K562 (cell line): ENCODE measurements at regions not wholly inside any gene's neighbourhood (a gene's known extent, or its start where the extent isn't known, plus 50 kb on each side); places are given as distances from the start of the nearest gene placed in this dataset.

ENCODE experiments used
- ATAC-seq: fragments of 200-7000 bp; cut with Tn5 transposase; 3 replicates; pipeline ENCODE4 v1.9.1; 2020; ENCODE audit warnings: moderate library complexity
- BruUV-seq: library from RNA; stranded (reverse); fragments of 400-500 nt; replicated peaks from 2 replicates; lab custom pipeline; 2021; lab: Mats Ljungman, UMichigan
- CTCF ChIA-PET: fragments of 300-600 bp; formaldehyde crosslinking; extraction: SDS; loops from one replicate; lab custom pipeline; 2021; ENCODE audit warnings: low intra/inter-chr PET ratio; lab: Yijun Ruan, JAX
- POLR2A ChIA-PET: fragments of 300-600, 350-650 bp; sonication (Branson Sonifier 250); formaldehyde crosslinking; extraction: SDS; loops from one replicate; lab custom pipeline; 2021; ENCODE audit warnings: antibody characterized with exemption, inconsistent platforms; lab: Yijun Ruan, JAX
- DNase-seq, 4 experiments: peaks; one replicate each; pipeline versions ENCODE4 v3.0.0 to v3.0.0-alpha.2; 2011 to 2018; ENCODE audit warnings: low spot score in 3 of 4, mixed read lengths in 3 of 4; ENCODE audit errors: extremely low read depth in 1 of 4
- FAIRE-seq: peaks from 2 replicates; lab custom pipeline; 2011; peaks lifted over from hg19 to GRCh38; lab: Jason Lieb, UNC
- H2AFZ ChIP-seq: 2 replicates; pipeline ENCODE4 v1.6.0; 2011; ENCODE audit warnings: low read depth, low read length, control low read depth, inconsistent platforms
- H3K27ac ChIP-seq: fragments of 200-600 bp; 3 replicates; pipeline ENCODE4 v1.8.0; 2011; ENCODE audit warnings: low read depth, mild to moderate bottlenecking, control low read depth, inconsistent platforms, low read length, moderate library complexity, mixed read lengths; ENCODE audit errors: extremely low read depth
- H3K27me3 ChIP-seq, 2 experiments: fragments of 300-600 bp in 1 of 2; 2 replicates in 1 of 2; 3 replicates in 1 of 2; pipeline versions ENCODE4 v1.6.0 to v1.8.0; 2011; ENCODE audit warnings: inconsistent platforms in 2 of 2, low read length in 2 of 2, mild to moderate bottlenecking in 1 of 2, mixed read lengths in 1 of 2, moderate library complexity in 1 of 2; ENCODE audit not compliant: control insufficient read depth in 2 of 2, insufficient read depth in 2 of 2
- H3K36me3 ChIP-seq: fragments of 300-600 bp; 3 replicates; pipeline ENCODE4 v1.8.0; 2011; ENCODE audit warnings: mild to moderate bottlenecking, low read length, inconsistent platforms; ENCODE audit not compliant: control insufficient read depth, insufficient read depth
- H3K4me1 ChIP-seq, 2 experiments: fragments of 200-600 bp in 1 of 2; replicated peaks in 1 of 2; 2 replicates in 1 of 2; 3 replicates in 1 of 2; pipeline versions ENCODE4 v1.5.1 to v1.8.0; 2011; ENCODE audit warnings: inconsistent platforms in 2 of 2, low read length in 2 of 2, mild to moderate bottlenecking in 1 of 2, mixed read lengths in 1 of 2, moderate library complexity in 1 of 2; ENCODE audit not compliant: control insufficient read depth in 2 of 2, insufficient read depth in 2 of 2
- H3K4me2 ChIP-seq: 2 replicates; pipeline ENCODE4 v1.6.1; 2011; ENCODE audit warnings: low read length, control low read depth, inconsistent platforms, mixed read lengths; ENCODE audit not compliant: insufficient read depth
- H3K4me3 ChIP-seq: fragments of 200-600 bp; sonication (generic), shearing (Covaris generic); 2 replicates; pipeline ENCODE4 v1.5.1; 2016; ENCODE audit warnings: control low read depth, inconsistent platforms
- H3K79me2 ChIP-seq: fragments of 200-600 bp; 3 replicates; pipeline ENCODE4 v1.8.0; 2011; ENCODE audit warnings: low read length, inconsistent platforms; ENCODE audit not compliant: control insufficient read depth, insufficient read depth
- H3K9ac ChIP-seq, 2 experiments: 2 replicates each; pipeline versions ENCODE4 v1.6.0 to v1.6.1; 2011; ENCODE audit warnings: low read depth in 2 of 2, low read length in 2 of 2, control low read depth in 1 of 2, inconsistent platforms in 1 of 2, mild to moderate bottlenecking in 1 of 2, mixed read lengths in 1 of 2; ENCODE audit not compliant: insufficient read depth in 1 of 2
- H3K9me1 ChIP-seq: one replicate; pipeline ENCODE4 v1.6.0; 2011; ENCODE audit warnings: inconsistent platforms, mild to moderate bottlenecking, low read length, moderate library complexity; ENCODE audit not compliant: control insufficient read depth, insufficient read depth
- H3K9me3 ChIP-seq: replicated peaks from 2 replicates; pipeline ENCODE4 v1.5.1; 2011; ENCODE audit warnings: low read depth, low read length, inconsistent platforms; ENCODE audit not compliant: control insufficient read depth, insufficient read depth
- H4K20me1 ChIP-seq: replicated peaks from 2 replicates; pipeline ENCODE4 v1.6.1; 2011; ENCODE audit warnings: low read length, inconsistent platforms, mixed read lengths; ENCODE audit not compliant: control insufficient read depth, insufficient read depth
- CREB3L1 ChIP-seq: fragments of 450-650 bp; IDR thresholded peaks from 2 replicates; pipeline ENCODE4 v1.6.1; 2014; ENCODE audit warnings: low read depth, mild to moderate bottlenecking, moderate library complexity, borderline replicate concordance
- EHMT2 ChIP-seq: fragments of 450-650 bp; IDR thresholded peaks from 2 replicates; pipeline ENCODE4 v1.6.1; 2018; ENCODE audit warnings: antibody characterized with exemption
- ETV6 ChIP-seq, 3 experiments: fragments of 150-350 bp in 1 of 3; sonication (generic) in 1 of 3; formaldehyde crosslinking in 1 of 3; IDR thresholded peaks; 2 replicates each; pipeline versions ENCODE4 v1.6.1 to v1.8.0; 2014 to 2022; ENCODE audit warnings: borderline replicate concordance in 2 of 3, low read depth in 2 of 3, antibody characterized with exemption in 1 of 3, low read length in 1 of 3, mild to moderate bottlenecking in 1 of 3, missing genetic modification reagents in 1 of 3
- IRF9 ChIP-seq: fragments of 450-650 bp; IDR thresholded peaks from 2 replicates; pipeline ENCODE4 v1.6.1; 2016; ENCODE audit warnings: missing biosample characterization, missing genetic modification characterization
- MAFG ChIP-seq: fragments of 450-650 bp; conservative IDR thresholded peaks from 2 replicates; pipeline ENCODE4 v1.6.1; 2016; ENCODE audit warnings: missing genetic modification characterization, missing compliant biosample characterization
- RCOR1 ChIP-seq, 2 experiments: IDR thresholded peaks; 2 replicates each; pipeline ENCODE4 v1.6.1; 2012; ENCODE audit warnings: low read depth in 2 of 2, low read length in 2 of 2, borderline replicate concordance in 1 of 2, improper control_type of control experiment in 1 of 2
- SMAD3 ChIP-seq: fragments of 450-650 bp; formaldehyde crosslinking; conservative IDR thresholded peaks from 2 replicates; pipeline ENCODE4 v1.4.0; 2020; ENCODE audit warnings: mild to moderate bottlenecking
- TAL1 ChIP-seq: fragments of 450-650 bp; IDR thresholded peaks from 2 replicates; pipeline ENCODE4 v1.6.1; 2016; ENCODE audit warnings: mild to moderate bottlenecking
- ZNF583 ChIP-seq: fragments of 250-450 bp; sonication (Bioruptor Pico); IDR thresholded peaks from 2 replicates; pipeline ENCODE4 v1.4.0; 2020
- ZNF778 ChIP-seq: fragments of 450-650 bp; formaldehyde crosslinking; IDR thresholded peaks from 2 replicates; pipeline ENCODE4 v1.4.0; 2020; ENCODE audit warnings: mild to moderate bottlenecking, moderate library complexity
- WGBS: fragments of 100-300 bp; shearing (Covaris generic); methylation state at CpG from one replicate; pipeline ENCODE4 v1.1.6; 2016; ENCODE audit warnings: low coverage, mixed read lengths; ENCODE audit not compliant: insufficient coverage; ENCODE audit errors: missing lambda C conversion rate; 5-methylcytosine and 5-hydroxymethylcytosine counted together
- in situ Hi-C: fragments of 300-500 bp; cut with MboI; formaldehyde crosslinking; loops from 4 replicates; pipeline ENCODE4 v1.15.0; 2018; ENCODE audit warnings: inconsistent platforms, mixed read lengths
- intact Hi-C: fragments of 100-400 bp; cut with micrococcal nuclease; formaldehyde crosslinking; loops from 2 replicates; pipeline ENCODE4 v1.14.2; 2022

- Histone ChIP-seq H3K4me1 (no peaks in the 10 kb centered on the region), H3K4me2 (no peak overlapping the region), H2AFZ (no peak overlapping the region)
- ATAC-seq: no peak
- intact Hi-C loops: no loop called here
- DNase-seq: no peak
- TF ChIP-seq ZNF583 (CRISPR knock-in tag) (no peak), ZNF778 (CRISPR knock-in tag) (no peak), SMAD3 (no peak), RCOR1 (IDR thresholded peaks at IDR 0.05; ENCODE audit: borderline replicate concordance in 1 of 2, low read depth in 2 of 2, low read length in 2 of 2) (no peak), ETV6 (IDR thresholded peaks at IDR 0.05; ENCODE audit: borderline replicate concordance in 1 of 2, low read depth in 2 of 2, low read length in 1 of 2) (no peak), ETV6 (CRISPR knock-in tag; IDR thresholded peaks at IDR 0.05; ENCODE audit: borderline replicate concordance) (no peak), MAFG (tag) (no peak), CREB3L1 (no peak), IRF9 (tag) (no peak), EHMT2 (no peak), TAL1 (no peak)
- TF ChIP-seq, all 486 proteins: peak for 0
- ChIA-PET POLR2A (no interaction called here), CTCF (no interaction called here)
- no peaks in the 10 kb centered on the region for H3K9me3 ChIP-seq
- no peaks in the 10 kb centered on the region for H4K20me1 ChIP-seq
- H3K79me2 ChIP-seq: no peaks in the 10 kb centered on the region
- H3K4me3 ChIP-seq: no peak overlapping the region
- no peak overlapping the region for H3K9ac ChIP-seq
- H3K27ac ChIP-seq: no peak overlapping the region
- in situ Hi-C loops: no loop called here
- no peaks in the 10 kb centered on the region for H3K36me3 ChIP-seq
- 0% methylated on average over 1 of the region's 1 CpG for WGBS
- no peak for FAIRE-seq
- no peaks in the 10 kb centered on the region for H3K9me1 ChIP-seq
- H3K27me3 ChIP-seq: no peaks in the 10 kb centered on the region
- no TSS peak for BruUV-seq
Measured at GRCh38 chr2:189337656-189338055, 103.6 kb upstream of the WDR75 start.
